ENCODE measurements at regions not wholly inside any gene's neighbourhood (a gene's known extent, or its start where the extent isn't known, plus 50 kb on each side); places are given as distances from the start of the nearest gene placed in this dataset.

- Mint-ChIP-seq H3K36me3 (ENCODE audit: low read depth) (no peaks in the 10 kb centered on the region), H3K9me3 (no peaks in the 10 kb centered on the region), H3K4me1 (no peaks in the 10 kb centered on the region), H3K27ac (no peak overlapping the region), H3K27me3 (ENCODE audit: insufficient read depth, low read depth, poor library complexity) (no peaks in the 10 kb centered on the region), H3K4me3 (no peak overlapping the region)
- ATAC-seq (no peak), DNase-seq (ENCODE audit: low spot score) (no peak)
- Histone ChIP-seq H3K4me1 (ENCODE audit: insufficient read depth) (no peaks in the 10 kb centered on the region), H3K9me2 (ENCODE audit: insufficient read depth) (peaks cover 4% of the 10 kb centered on the region), H3K4me2 (no peak overlapping the region), H3F3A (replicated peaks; ENCODE audit: low read depth) (no peaks in the 10 kb centered on the region), H3K27me3 (ENCODE audit: insufficient read depth) (no peaks in the 10 kb centered on the region), H3K4me3 (no peak overlapping the region), H3K36me3 (ENCODE audit: insufficient read depth) (no peaks in the 10 kb centered on the region), H2AFZ (no peak overlapping the region), H3K27ac (ENCODE audit: low read depth) (no peak overlapping the region), H4K20me1 (replicated peaks; ENCODE audit: insufficient read depth) (no peaks in the 10 kb centered on the region), H3K79me2 (replicated peaks; ENCODE audit: insufficient read depth) (no peaks in the 10 kb centered on the region)
- TF ChIP-seq EZH2 (IDR thresholded peaks at IDR 0.05; ENCODE audit: low read depth, unreplicated experiment): no peak
- TF ChIP-seq ZNF462 (CRISPR knock-in tag; IDR thresholded peaks at IDR 0.05): no peak
- no peak for TF ChIP-seq EZH2phosphoT487 (IDR thresholded peaks at IDR 0.05; ENCODE audit: unreplicated experiment)
- no peak for TF ChIP-seq STAT1 (IDR thresholded peaks at IDR 0.05; ENCODE audit: unreplicated experiment)
- TF ChIP-seq ZNF114 (CRISPR knock-in tag; IDR thresholded peaks at IDR 0.05): no peak
- TF ChIP-seq ETS1 (IDR thresholded peaks at IDR 0.05): no peak
- no peak for TF ChIP-seq JUNB (IDR thresholded peaks at IDR 0.05; ENCODE audit: unreplicated experiment)
- TF ChIP-seq CTCF (conservative IDR thresholded peaks at IDR 0.05; ENCODE audit: low read depth in 2 of 2): no peak
- TF ChIP-seq ZNF331 (CRISPR knock-in tag; IDR thresholded peaks at IDR 0.05; ENCODE audit: low read depth): no peak
- TF ChIP-seq REST (IDR thresholded peaks at IDR 0.05; ENCODE audit: unreplicated experiment): no peak
Measured at GRCh38 chr6:113493991-113494390, 363.2 kb upstream of the MARCKS start.
